Anterior cingulate cortex (tissue), 58 donors: ENCODE measurements at regions not wholly inside any gene's neighbourhood (a gene's known extent, or its start where the extent isn't known, plus 50 kb on each side); places are given as distances from the start of the nearest gene placed in this dataset.
"Not testable (repeated sequence)": the region's sequence is repeated elsewhere in the genome, so short reads cannot be mapped to it uniquely, and the experiment has no call there.

Experiments
- DNase-seq, 58 donors: peaks; one replicate each; lab custom pipeline; 2025; lab: John Stamatoyannopoulos, UW

- not testable (repeated sequence) for DNase-seq
Measured at GRCh38 chr12:54105809-54106208, 52.2 kb downstream of the HOXC4 start.

GRCh38 chr12:54106252-54106651 lies 52.6 kb downstream of the HOXC4 start:
- peak in 1 of 58 donors; percentile 15 for DNase-seq

- not testable (repeated sequence) for DNase-seq
Measured at GRCh38 chr12:54106803-54107579, 53.4 kb downstream of the HOXC4 start.

GRCh38 chr12:54112336-54112735 lies 58.7 kb downstream of the HOXC4 start:
- DNase-seq, result not testable (repeated sequence)

- not testable (repeated sequence) for DNase-seq
Measured at GRCh38 chr12:54116055-54116454, 62.4 kb downstream of the HOXC4 start.

GRCh38 chr12:54117392-54117791 lies 63.8 kb downstream of the HOXC4 start:
- not testable (repeated sequence) for DNase-seq

GRCh38 chr12:54119082-54119481 lies 65.4 kb downstream of the HOXC4 start:
- DNase-seq, result not testable (repeated sequence)

- not testable (repeated sequence) for DNase-seq
Measured at GRCh38 chr12:54123981-54124380, 64.8 kb downstream of the SMUG1 start.

GRCh38 chr12:54125708-54126028 lies 63.1 kb downstream of the SMUG1 start:
- DNase-seq, result not testable (repeated sequence)

GRCh38 chr12:54126029-54126695 lies 62.6 kb downstream of the SMUG1 start:
- DNase-seq, result peak in 5 of 58 donors; percentile 4 to 24 (median 6)

GRCh38 chr12:54126696-54127537 lies 61.9 kb downstream of the SMUG1 start:
- DNase-seq, result peak in 11 of 58 donors; percentile 2 to 32 (median 7)

GRCh38 chr12:54127538-54128259 lies 61.1 kb downstream of the SMUG1 start:
- no peak for DNase-seq

- no peak for DNase-seq
Measured at GRCh38 chr12:54128416-54128815, 60.4 kb downstream of the SMUG1 start.

- no peak for DNase-seq
Measured at GRCh38 chr12:54129028-54129903, 59.5 kb downstream of the SMUG1 start.
